ENCODE measurements at regions not wholly inside any gene's neighbourhood (a gene's known extent, or its start where the extent isn't known, plus 50 kb on each side); places are given as distances from the start of the nearest gene placed in this dataset.

- DNase-seq (ENCODE audit: low read depth): no peak
- no peak for TF ChIP-seq CTCF (IDR thresholded peaks at IDR 0.05; ENCODE audit: control insufficient read depth, extremely low read depth, insufficient read depth)
- H3K4me3 ChIP-seq (ENCODE audit: low read depth, low read length): no peak overlapping the region
Measured at GRCh38 chr4:187183826-187184225, 460.2 kb upstream of the FAT1 start.

DNA sequence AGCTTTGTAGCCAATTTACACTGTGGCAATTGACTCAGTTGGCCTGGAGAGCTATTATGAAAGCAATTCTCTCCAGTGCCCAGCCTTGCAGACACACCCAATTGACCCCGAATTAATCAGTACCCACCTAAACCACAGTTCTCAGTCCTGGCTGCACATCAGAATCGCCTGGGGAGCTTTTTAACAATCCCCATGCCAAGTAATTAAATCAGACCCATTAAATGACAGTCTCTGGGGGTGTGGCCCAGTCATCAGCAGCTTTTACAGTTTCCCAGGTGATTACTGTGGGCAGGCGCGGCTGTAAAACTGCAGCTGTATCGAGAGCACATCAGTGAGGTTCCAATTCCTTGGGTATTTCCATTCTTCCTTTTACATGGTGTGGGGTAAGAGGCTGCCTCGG is 460.9 kb upstream of the FAT1 start:
- no peak for DNase-seq (ENCODE audit: low read depth)
- no peak for TF ChIP-seq CTCF (IDR thresholded peaks at IDR 0.05; ENCODE audit: control insufficient read depth, extremely low read depth, insufficient read depth)

DNA sequence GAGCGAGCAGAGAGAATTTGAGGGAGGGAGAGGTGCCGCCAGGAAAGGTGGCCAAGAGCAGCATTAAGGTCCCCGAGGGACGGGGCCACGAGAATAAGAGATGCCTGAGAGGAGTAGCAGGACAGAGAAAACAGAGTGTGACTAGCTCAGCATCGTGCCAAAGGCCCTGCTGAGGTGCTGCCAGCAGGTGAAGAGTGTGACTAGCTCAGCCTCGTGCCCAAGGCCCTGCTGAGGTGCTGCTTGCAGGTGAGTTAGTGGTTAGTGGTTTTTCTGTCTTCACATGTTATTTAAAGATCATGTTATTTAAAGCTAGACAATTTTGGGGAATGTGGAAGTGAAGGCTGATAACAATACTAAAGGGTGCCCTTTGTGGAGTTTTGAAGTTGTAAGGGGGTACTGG is 464.5 kb upstream of the FAT1 start:
- DNase-seq (ENCODE audit: low read depth): no peak
- H3K4me3 ChIP-seq (ENCODE audit: low read depth, low read length): no peak overlapping the region
- no peak for TF ChIP-seq CTCF (IDR thresholded peaks at IDR 0.05; ENCODE audit: control insufficient read depth, extremely low read depth, insufficient read depth)

More for the DNA sequence above, 460.9 kb upstream of the FAT1 start:
- H3K4me3 ChIP-seq (ENCODE audit: low read depth, low read length): no peak overlapping the region

DNA sequence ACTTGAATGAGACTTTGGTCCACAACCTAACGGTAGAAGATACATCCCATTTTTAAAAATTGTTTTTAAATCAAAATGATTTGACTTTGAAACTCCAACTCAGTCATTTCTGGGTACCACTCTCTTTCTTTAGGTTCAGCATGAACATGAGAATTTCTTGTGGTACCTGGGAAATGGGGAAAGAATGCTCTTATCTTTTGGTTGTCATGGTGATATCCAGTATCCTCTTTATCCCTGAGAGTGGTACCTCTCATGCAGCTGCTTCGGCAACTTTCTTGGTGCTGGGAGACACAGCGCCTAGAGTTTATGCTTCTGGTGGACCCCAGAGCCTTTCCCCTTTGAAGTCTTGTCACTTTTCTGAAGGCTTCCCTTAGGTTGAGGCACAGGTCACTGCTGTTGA is 465.1 kb upstream of the FAT1 start:
- no peak for TF ChIP-seq CTCF (IDR thresholded peaks at IDR 0.05; ENCODE audit: control insufficient read depth, extremely low read depth, insufficient read depth)
- no peak overlapping the region for H3K4me3 ChIP-seq (ENCODE audit: low read depth, low read length)
- no peak for DNase-seq (ENCODE audit: low read depth)

DNA sequence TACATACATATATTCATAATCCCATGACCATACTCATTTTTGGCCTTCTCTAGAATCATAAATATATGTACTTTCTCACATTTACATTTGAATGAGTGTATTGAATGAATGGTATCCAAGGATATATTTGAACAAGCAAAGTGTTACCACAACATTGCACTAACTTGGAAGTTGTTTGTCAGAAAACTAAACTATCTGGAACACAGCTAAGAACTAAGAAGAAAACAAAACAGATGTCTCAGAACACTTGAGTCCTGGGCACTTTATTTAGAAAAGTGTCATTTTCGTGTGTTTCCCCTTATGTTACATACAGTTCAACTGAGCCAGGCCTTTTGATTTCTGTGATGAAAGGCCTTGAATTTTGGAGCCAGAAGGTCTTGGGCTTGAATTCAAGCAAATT is 466.7 kb upstream of the FAT1 start:
- no peak for TF ChIP-seq CTCF (IDR thresholded peaks at IDR 0.05; ENCODE audit: control insufficient read depth, extremely low read depth, insufficient read depth)
- H3K4me3 ChIP-seq (ENCODE audit: low read depth, low read length): no peak overlapping the region
- DNase-seq (ENCODE audit: low read depth): no peak

GRCh38 chr4:187191676-187192075 is 468.0 kb upstream of the FAT1 start:
- no peak for TF ChIP-seq CTCF (IDR thresholded peaks at IDR 0.05; ENCODE audit: control insufficient read depth, extremely low read depth, insufficient read depth)
- no peak for DNase-seq (ENCODE audit: low read depth)
- no peak overlapping the region for H3K4me3 ChIP-seq (ENCODE audit: low read depth, low read length)

- H3K4me3 ChIP-seq (ENCODE audit: low read depth, low read length): no peak overlapping the region
- DNase-seq (ENCODE audit: low read depth): no peak
- TF ChIP-seq CTCF (IDR thresholded peaks at IDR 0.05; ENCODE audit: control insufficient read depth, extremely low read depth, insufficient read depth): no peak
Measured at GRCh38 chr4:187192266-187192665, 468.6 kb upstream of the FAT1 start.
